Testis (tissue), 2 donors: ENCODE measurements at regions not wholly inside any gene's neighbourhood (a gene's known extent, or its start where the extent isn't known, plus 50 kb on each side); places are given as distances from the start of the nearest gene placed in this dataset.

Source experiments
- POLR2A ChIP-seq: fragments of 450-650 bp; IDR thresholded peaks from one replicate; pipeline ENCODE4 v1.6.1; 2017; ENCODE audit warnings: antibody characterized with exemption, mild to moderate bottlenecking, moderate library complexity
- TF ChIP-seq, protein P1 (sequence below), 3 experiments: fragments of 450-650 bp in 2 of 3; fragments of 200-600 bp in 1 of 3; sonication (generic) in 1 of 3; IDR thresholded peaks; one replicate each; pipeline ENCODE4 v1.5.1; 2016 to 2019; ENCODE audit warnings: antibody characterized with exemption in 3 of 3, mild to moderate bottlenecking in 2 of 3, moderate library complexity in 1 of 3

DNA sequence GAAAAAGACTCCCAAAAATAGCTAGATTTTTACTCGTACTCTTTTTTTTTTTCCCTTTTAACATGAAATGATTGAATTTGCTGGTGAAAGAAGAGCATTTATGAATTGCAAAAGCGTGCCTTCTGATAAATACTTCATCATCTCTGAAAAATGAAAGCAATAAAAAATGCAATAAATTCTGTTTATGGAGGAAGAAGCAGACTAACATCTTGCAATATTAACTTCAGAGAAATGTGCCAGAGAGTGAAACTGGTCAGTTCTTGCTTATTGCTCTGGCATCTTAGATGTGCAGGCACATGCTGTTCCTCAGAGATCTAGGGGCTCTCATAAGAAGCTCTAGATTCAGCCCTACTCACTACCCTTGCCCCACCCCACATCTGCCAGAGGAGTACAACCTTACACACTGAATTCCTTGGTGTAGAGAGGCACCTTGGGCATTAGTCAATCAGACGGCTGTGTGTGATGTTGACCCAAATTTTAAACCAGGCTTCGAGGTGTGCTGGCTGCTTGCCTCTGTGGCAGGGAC is 891.1 kb upstream of the GHITM start:
- TF ChIP-seq, protein P1, sequence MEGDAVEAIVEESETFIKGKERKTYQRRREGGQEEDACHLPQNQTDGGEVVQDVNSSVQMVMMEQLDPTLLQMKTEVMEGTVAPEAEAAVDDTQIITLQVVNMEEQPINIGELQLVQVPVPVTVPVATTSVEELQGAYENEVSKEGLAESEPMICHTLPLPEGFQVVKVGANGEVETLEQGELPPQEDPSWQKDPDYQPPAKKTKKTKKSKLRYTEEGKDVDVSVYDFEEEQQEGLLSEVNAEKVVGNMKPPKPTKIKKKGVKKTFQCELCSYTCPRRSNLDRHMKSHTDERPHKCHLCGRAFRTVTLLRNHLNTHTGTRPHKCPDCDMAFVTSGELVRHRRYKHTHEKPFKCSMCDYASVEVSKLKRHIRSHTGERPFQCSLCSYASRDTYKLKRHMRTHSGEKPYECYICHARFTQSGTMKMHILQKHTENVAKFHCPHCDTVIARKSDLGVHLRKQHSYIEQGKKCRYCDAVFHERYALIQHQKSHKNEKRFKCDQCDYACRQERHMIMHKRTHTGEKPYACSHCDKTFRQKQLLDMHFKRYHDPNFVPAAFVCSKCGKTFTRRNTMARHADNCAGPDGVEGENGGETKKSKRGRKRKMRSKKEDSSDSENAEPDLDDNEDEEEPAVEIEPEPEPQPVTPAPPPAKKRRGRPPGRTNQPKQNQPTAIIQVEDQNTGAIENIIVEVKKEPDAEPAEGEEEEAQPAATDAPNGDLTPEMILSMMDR (IDR thresholded peaks at IDR 0.05): no peak
- no peak for TF ChIP-seq POLR2A
